NCI-H2227 (cell line): ENCODE measurements at regions not wholly inside any gene's neighbourhood (a gene's known extent, or its start where the extent isn't known, plus 50 kb on each side); places are given as distances from the start of the nearest gene placed in this dataset.
A peak's percentile ranks its signal among the peaks of the same experiment; 100 is the strongest.

Source experiments
- DNase-seq: peaks from one replicate; lab custom pipeline; 2025; ENCODE audit not compliant: unreplicated experiment; lab: John Stamatoyannopoulos, UW

DNA sequence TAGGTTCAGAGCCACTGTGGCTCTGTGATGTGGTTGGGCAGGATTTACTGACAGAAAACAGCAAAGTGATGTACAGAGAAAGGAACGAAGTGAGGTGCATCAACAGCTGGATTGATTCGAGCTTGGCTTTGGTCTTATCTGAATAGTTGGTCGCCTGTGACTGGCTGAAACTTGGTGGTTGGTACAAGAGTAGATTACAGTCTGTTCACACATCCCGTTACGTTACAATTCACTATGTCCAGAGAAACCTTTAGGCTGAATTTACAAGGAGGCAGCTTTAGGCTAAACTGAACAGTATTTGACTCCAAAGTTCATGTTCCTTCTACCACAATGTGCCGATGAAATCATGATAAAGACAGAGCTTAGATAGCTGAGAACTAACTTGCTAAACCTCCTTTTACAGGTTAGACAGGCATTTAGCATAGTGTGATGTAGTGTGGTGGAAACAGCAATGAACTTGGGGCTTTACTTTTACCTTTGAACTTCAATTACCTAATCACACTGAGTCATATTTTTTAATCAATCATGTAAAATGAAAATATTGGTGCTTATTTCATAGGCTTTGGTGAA, 210.2 kb upstream of the PUM3 start:
- DNase-seq = no peak

DNA sequence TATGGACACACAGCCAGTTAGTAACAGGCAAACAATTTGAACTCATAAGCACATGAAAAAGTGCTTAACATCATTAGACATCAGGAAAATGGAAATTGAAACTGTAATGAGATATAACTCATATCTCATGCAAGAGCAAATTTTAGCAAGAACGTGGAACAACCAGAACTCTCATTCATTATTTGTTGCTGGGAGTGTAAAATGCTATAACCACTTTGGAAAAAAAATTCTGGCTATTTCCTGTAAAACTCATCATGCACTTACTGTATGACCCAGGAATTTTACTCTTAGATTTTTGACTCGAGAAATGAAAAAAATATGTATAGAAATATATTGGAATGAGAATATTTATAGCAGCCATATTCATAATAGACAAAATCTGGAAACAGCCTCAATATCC, 205.7 kb upstream of the PUM3 start:
- no peak for DNase-seq

- DNase-seq = no peak
These were observed 204.0 kb upstream of the PUM3 start for GRCh38 chr9:3047912-3048311.

GRCh38 chr9:3045153-3045552, 201.3 kb upstream of the PUM3 start:
- no peak for DNase-seq

DNA sequence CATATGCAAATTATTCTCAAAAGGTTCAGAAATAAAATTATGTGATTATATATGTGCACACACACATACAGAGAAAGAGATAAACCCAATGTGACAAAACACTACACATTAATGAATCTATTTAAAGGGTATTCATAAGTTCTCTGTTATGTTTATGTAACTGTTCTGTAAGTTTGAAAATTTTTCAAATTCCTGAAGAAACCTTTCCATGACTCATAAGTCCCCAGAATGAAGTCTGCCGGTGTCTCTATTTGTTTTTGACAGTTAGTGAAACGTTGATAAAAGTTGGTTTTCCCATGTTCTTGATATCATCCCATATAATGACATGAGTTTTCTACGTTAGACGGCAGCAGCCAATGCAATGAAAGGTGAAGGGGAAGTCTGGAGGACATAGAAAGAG, 199.5 kb upstream of the PUM3 start:
- no peak for DNase-seq

GRCh38 chr9:3040761-3041160, 196.9 kb upstream of the PUM3 start:
- no peak for DNase-seq

DNA sequence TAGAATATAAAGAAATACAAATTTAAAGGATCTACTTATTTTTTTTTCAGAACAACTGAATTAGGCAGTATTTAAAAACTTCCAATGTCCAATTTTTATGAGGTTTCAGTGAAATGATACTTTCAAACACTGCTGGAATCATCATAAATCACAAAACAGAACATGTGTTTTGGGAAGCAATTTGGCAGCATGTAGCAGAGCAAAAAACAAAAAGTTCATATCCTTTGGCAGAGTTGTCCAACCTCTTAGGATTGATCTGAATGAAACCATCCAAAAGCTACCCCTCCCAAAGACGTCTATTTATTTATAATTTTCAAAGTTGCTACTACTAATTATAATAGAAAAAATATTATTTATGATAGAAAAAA, 192.4 kb upstream of the PUM3 start:
- DNase-seq = no peak

GRCh38 chr9:3035579-3036332, 191.9 kb upstream of the PUM3 start:
- no peak for DNase-seq

DNA sequence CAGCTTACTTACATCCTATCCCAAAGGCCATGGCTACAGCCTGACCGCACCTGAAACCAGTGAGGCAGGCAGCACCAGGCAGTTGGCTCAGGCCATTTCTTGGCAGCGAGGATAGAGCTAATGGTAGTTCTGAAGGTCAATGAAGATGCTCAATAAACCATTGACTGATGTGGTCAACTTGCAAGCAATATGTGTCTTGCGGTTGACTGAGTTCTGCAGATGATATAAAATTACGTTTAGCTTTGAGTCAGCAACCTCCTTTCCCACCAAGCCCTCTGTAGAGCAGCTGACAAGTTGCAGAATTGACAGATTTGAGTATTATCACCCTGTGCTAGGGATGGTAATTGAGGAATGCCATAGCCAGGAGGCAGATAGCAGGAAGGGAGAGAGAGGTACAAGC, 189.0 kb upstream of the PUM3 start:
- DNase-seq = no peak

DNA sequence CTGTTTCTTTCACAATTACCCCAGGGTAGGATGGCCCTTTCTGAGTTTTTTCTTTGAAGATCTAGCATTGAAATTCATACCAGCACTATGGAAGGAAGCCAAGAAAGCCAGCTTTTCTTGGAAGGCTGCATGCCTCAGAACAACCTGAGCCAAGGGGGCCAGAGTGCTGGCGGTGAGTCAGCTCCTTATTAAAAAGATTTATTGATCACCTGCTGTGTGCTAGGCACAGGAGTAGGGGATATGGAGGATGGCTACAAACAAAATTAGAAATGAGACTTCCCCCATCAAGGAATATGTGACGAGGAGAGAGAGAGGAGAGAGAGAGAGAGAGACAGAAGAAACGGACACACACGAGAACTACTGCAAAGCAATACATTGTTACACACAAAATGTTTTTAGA, 184.6 kb upstream of the PUM3 start:
- peak; percentile 44 for DNase-seq

GRCh38 chr9:3027210-3027609, 183.3 kb upstream of the PUM3 start:
- DNase-seq = peak; percentile 9

DNA sequence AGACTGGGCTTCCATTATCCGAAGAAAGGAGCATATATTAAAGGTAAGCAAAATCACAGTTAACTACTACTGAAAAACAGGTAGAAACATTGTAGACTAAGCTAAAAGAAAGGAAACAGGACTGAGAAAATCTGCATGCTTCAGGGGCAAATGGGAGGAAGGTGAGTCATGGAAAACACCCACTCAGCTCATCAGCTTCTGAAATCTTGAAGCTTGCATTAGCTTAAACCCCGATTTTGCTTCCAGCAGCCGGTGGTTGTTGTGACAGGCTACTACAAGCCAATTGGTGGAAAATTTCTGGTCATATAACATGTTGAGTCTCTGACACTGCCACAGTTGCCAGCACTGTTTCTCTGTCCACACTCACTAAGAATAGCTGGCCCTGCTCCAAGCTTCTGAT, 179.6 kb upstream of the PUM3 start:
- no peak for DNase-seq

GRCh38 chr9:3018691-3019230, 174.9 kb upstream of the PUM3 start:
- DNase-seq = no peak

- DNase-seq = no peak
These were observed 174.2 kb upstream of the PUM3 start for GRCh38 chr9:3018071-3018470.

GRCh38 chr9:3014178-3014577, 170.3 kb upstream of the PUM3 start:
- no peak for DNase-seq

DNA sequence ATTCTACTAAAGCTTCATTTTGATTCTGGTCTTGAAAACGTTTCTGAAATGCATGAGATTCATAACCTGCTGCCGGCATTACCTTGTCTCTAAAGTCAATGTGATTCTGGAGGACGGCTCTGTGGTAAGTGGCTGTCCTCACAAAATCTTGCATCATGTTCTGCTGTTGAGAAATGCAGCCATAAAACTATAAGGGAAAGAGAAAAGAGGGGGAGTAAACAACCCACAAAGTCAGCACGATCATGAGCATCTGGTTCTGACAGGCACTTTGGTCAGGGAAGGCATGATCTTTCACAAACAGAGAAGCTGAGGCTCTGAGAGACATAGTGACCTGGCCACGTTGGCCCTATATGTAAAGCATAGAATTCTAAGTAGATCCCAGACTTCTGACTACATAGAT, 168.9 kb upstream of the PUM3 start:
- DNase-seq = no peak

DNA sequence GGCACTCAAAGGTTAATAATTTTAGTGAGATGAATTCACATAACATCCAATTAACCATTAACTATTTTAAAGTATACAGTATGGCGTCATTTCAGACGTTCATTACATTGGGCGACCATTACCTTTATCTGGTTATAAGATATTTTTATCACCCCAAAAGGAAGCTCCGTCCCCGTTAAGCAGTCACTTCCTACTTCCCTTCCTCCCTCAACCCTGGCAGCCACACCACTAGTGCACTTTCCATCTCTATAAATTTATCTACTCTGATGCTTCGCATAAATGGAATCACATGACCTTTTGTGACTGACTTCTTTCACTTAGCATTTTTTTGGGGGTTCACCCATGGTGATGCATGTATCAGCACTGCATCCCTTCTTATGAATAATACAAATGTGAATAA, 168.3 kb upstream of the PUM3 start:
- DNase-seq = no peak

GRCh38 chr9:3008091-3008490, 164.2 kb upstream of the PUM3 start:
- no peak for DNase-seq

DNA sequence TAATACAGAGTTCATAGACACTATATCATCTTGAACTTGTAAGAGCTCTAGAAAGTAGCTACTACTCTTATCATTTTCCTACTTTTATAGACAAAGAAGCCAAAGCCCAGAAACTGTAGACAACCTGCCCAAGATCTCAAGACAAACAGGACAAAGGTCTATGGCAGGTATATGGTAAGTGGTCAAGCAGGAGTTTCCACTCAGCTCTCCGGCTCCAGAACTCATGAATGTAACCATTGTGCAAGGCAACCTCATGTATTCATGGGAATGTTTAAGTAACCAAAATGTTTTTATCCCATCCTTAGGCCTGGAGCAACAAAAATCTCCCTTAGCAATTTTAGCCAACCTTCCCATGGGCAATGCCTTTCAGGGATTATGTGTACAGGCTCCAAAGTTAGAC, 163.4 kb upstream of the PUM3 start:
- DNase-seq = no peak

GRCh38 chr9:3006851-3007250, 163.0 kb upstream of the PUM3 start:
- peak; percentile 18 for DNase-seq

DNA sequence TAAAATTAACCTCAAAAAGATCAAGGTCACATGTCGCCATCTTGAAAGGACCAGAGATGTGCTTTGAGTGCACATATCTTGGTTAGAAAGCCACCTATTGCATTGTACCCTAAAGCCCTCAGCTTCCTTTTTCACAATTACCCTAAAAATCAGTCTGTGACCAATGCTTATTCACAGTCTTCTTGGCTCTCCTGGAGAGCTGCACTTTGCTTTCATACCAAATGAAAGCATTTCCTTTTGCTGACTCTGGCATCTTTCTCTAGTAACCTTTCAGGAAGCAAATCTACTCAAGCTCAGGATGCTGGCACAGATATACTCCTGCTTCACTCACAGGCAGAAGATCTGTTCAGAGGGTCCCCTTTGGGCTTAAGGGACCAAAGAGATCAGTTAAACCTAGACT, 160.7 kb upstream of the PUM3 start:
- DNase-seq = no peak

- no peak for DNase-seq
These were observed 157.4 kb upstream of the PUM3 start for GRCh38 chr9:3001311-3001710.

DNA sequence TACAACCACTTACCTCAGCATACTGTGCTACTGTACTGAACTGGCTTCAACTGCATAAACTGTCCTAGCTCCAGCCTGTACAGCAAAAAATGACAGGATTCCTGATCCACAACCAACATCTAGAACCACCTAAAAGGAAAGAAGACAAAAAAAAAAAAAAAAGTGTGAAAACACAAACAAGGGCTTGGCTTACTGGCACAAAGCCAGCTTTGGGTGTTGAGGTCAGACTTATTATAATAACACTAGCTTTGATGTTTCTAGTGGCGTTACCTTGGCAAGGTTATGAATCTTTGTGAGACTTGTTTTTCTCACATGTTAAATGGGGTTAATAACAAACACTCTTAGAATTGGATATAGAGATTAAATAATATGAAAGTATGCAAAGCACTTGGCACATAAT, 148.5 kb upstream of the PUM3 start:
- DNase-seq = peak; percentile 9
